ENCODE measurements at regions not wholly inside any gene's neighbourhood (a gene's known extent, or its start where the extent isn't known, plus 50 kb on each side); places are given as distances from the start of the nearest gene placed in this dataset.

DNA sequence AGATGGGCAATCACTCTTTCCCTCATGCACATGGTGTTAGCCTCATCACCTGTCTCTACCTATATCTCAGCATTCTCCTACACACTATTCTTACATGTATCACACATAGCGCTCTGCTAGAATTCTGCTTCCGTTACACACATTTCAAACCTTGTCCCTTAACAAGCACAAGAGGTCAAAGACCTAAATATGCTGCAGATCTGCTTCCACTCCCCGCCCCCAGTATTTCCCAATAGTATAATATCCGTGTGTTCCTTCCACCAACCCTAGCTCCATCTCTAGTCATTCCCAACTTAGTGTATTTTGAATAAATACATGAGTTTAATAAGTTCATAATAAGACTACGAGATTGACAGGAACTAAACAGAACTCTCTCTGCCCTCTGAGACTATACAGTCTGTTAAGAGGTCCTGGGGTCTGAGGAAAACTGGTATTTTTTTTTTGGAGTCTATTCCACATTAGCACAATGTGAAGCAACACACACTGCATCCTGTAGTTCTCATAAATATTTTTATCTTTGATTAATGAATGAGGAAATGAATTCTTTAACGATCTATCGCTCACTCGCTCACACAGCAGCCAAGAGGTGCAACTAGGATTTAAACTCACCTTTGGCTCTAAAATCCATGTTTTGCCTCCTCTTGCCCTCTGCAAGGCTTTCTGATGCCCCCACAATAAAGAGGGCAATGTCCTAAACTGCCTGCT is 491.6 kb downstream of the QKI start:
- in situ Hi-C loops (cut with HindIII; ENCODE audit: low pct_unique_long_range_greater_than_20kb, low sequenced_read_pairs) = no loop called here
- no peak for DNase-seq (ENCODE audit: low read depth, low spot score)

DNA sequence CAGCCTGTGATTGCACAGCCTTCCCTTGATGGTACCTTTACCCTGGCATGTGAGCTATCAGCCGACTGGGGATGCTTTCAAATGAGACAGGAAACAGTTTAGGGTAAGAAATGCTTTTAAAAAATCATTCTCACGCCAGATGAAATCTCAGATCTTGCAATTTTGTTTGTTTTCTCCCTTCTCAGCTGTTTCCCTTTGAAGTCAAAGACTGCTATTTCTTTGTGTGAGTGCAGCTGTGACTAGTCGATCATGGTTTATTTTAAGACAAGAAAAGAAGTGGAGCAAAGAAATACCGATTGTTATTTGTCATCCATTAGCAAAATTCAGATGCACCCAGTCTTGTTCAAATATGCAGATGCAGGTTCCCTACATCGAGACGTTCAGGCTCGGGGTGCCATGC is 489.7 kb downstream of the QKI start:
- DNase-seq (ENCODE audit: low read depth, low spot score) = no peak
- in situ Hi-C loops (cut with HindIII; ENCODE audit: low pct_unique_long_range_greater_than_20kb, low sequenced_read_pairs) = no loop called here

DNA sequence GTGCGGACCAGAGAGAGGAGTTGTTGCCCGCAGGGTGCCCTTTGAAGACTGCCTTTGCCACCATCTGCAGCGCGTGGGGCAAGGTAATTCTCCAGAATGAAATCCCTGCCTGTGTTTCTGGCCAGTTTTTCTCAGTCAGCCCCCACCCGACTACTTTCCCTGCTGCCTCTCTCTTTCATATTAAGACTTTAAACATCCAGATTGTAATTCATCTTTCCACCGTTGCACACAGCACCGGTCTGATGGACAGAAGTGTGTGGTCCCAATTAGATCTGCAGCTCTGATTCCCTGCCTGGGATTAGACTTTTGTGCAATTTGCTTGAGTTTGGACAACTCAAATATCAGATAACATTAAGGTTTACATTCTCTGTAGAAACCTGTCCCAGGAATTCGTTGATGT is 489.0 kb downstream of the QKI start:
- DNase-seq (ENCODE audit: low read depth, low spot score) = no peak
- in situ Hi-C loops (cut with HindIII; ENCODE audit: low pct_unique_long_range_greater_than_20kb, low sequenced_read_pairs) = no loop called here

DNA sequence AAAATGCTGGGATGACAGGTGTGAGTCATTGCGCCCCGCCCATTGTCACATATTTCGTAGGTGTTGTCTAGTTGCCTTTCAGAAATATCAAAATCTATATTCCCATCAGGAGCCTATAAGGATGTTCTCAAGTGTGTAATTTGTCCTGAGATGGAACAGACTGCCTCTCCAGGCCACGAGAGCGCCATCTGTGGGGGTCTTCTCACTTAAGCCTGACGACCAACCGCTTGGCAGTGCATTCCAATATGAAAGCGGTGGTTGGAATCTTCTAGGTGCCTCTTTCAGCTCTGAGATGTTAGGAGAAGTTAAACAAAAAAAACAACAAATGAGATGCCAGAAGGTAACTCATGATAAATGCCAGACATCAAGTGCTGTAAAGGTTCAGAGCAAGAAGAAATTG is 488.5 kb downstream of the QKI start:
- in situ Hi-C loops (cut with HindIII; ENCODE audit: low pct_unique_long_range_greater_than_20kb, low sequenced_read_pairs) = no loop called here
- no peak for DNase-seq (ENCODE audit: low read depth, low spot score)

DNA sequence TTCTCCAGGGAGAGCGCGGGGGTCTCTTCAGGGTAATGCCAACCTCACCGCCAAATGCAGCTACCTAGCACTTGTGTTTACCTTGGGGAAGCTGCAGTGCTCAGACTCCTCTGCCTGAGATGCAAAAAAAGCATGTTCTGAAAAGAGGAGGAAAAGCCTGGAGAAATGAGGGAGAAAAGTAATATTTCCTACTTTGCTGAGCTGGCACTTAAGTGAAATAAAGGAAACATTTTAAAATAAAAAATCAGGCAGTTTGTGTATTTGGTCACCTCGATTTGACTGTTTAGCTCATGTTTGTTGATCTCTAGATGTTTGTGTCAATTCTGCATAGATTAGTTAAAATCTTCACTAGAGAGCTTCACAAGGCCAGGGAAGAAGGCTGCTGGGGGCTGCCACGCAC is 487.2 kb downstream of the QKI start:
- in situ Hi-C loops (cut with HindIII; ENCODE audit: low pct_unique_long_range_greater_than_20kb, low sequenced_read_pairs) = no loop called here
- DNase-seq (ENCODE audit: low read depth, low spot score) = no peak

DNA sequence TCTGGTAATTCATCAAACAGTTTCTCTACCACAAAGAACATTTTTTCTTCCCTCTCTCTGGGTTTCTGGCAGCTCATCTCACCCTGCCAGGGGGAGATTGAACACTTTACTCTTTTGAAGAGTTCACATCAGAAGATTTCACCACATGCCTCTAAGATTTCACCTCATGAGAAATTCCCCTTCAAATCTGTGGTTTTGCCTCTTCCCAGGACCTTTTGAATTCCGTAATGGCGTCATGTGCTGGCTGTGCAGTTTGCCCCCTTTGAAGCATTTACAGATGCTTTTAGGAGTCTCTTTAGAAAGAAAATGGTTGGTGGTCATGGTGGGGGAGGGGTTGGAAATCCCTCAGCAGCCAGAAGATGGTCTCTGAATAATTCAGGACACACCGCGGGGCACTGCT is 486.1 kb downstream of the QKI start:
- DNase-seq (ENCODE audit: low read depth, low spot score) = no peak
- in situ Hi-C loops (cut with HindIII; ENCODE audit: low pct_unique_long_range_greater_than_20kb, low sequenced_read_pairs) = no loop called here

DNA sequence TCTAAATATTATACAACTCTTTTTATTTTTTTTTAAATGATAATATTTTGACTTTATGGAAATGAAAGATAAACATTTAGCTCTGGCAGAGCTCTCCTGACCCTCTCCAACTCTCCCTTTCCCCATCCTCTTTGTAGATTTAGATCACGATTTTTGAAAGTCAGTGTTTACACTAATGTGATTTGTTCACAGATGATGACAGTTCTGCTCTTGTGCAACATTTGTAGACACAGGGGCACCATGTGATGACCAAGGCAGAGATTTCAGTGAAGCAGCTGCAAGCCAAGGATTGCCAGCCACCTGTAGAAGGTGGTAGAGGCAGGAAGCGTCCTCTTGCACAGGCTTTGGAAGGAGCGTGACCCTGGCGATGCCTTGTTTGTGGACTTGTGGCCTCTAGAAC is 483.2 kb downstream of the QKI start:
- in situ Hi-C loops (cut with HindIII; ENCODE audit: low pct_unique_long_range_greater_than_20kb, low sequenced_read_pairs) = no loop called here
- no peak for DNase-seq (ENCODE audit: low read depth, low spot score)

DNA sequence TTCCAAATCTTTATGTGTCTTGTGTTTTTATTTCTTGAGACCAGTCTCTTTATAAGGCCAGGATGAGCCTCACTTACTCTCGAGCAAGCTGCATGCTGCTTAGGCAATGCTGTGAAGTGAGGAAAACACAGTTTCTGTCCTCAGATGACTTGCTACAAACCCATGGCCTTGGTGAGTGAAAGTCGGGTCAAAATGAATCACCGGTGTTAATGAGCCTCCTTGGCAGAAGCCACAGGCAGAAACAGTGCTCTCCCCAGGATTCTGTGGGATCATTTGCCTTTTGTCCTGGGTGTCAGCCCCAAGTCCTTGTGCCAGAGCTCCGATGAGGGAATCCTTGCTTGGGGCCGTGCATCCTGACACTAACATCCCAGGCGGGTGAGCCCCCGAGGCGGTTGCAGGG is 482.5 kb downstream of the QKI start:
- in situ Hi-C loops (cut with HindIII; ENCODE audit: low pct_unique_long_range_greater_than_20kb, low sequenced_read_pairs) = no loop called here
- no peak for DNase-seq (ENCODE audit: low read depth, low spot score)

DNA sequence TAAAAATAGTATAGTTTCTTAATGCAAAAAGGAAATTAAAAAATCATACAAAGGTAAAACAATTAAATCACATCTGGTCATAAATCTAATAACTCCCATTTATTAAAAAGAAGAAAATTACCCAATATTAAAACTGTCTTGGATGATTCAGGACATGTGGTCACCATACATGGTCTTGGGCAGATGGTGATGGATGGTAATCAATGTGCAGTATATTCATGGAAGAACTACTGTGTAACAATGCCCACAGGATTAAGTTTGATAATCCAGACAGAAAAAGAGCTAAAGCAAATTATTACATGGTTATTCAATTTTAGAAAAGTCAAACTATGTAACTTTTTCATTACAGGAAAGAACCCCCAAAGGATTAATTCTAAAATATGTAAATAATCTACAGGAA is 480.6 kb downstream of the QKI start:
- in situ Hi-C loops (cut with HindIII; ENCODE audit: low pct_unique_long_range_greater_than_20kb, low sequenced_read_pairs) = no loop called here
- no peak for DNase-seq (ENCODE audit: low read depth, low spot score)

DNA sequence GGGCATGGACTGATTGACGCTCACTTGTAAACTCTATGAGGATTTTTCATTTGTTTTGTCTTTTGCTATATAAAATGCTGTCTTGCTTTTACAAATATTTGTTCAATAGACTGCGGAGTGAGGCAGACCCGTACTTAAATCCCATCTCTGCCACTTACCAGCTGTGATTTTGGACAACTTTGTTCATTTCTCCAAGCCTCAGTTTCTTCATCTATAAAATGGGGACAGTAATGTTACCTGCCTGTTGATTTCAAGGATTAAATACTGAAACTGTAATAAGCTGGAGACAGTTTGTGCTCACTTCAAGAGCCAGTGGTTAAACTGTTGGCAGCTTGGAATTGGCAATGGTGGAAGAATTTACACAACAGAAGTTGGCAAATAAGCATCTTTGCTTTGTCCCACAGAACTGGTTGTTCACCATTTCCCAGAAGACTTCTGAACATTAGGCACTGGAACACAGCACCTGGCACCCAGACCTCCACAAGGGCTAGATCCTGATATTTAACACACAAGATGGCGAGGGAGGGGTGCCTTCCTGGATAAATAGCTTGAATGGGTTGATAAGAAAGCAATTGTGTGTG is 479.2 kb downstream of the QKI start:
- DNase-seq (ENCODE audit: low read depth, low spot score) = no peak
- in situ Hi-C loops (cut with HindIII; ENCODE audit: low pct_unique_long_range_greater_than_20kb, low sequenced_read_pairs) = no loop called here

DNA sequence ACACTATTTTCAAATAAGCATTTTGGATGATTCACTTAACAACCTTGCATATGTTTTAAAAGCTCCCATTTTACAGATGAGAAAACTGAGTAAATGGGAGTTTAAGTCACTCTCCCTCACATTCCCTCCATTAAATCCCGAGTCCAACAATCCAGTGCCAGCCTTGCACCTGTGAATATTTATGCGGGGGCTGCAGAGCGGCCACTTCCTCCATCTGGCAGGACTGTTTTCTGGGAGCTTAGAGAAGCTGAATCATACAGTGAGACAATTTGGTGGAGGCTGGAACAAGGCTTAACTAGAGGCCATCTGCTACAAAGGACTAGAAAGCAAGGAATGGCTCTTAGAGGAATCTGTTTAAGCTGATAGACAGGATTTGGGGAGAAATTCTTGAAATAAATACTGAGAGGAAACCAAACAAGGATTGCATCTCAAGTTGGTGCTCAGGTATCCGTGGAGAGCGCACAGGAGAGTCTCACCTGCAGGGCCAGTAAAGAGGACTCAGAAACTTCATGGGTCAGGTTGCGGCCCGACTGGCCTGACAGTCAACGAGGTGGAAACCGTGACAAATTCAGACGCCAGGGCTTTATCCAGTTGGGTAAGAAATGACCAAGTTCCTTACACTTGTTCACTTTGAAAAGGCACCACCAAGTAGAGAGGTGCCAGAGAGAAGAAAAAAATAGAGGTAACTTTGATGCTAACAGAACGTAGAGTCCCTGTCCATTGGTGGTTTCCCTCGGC is 478.5 kb downstream of the QKI start:
- in situ Hi-C loops (cut with HindIII; ENCODE audit: low pct_unique_long_range_greater_than_20kb, low sequenced_read_pairs) = no loop called here
- no peak for DNase-seq (ENCODE audit: low read depth, low spot score)

DNA sequence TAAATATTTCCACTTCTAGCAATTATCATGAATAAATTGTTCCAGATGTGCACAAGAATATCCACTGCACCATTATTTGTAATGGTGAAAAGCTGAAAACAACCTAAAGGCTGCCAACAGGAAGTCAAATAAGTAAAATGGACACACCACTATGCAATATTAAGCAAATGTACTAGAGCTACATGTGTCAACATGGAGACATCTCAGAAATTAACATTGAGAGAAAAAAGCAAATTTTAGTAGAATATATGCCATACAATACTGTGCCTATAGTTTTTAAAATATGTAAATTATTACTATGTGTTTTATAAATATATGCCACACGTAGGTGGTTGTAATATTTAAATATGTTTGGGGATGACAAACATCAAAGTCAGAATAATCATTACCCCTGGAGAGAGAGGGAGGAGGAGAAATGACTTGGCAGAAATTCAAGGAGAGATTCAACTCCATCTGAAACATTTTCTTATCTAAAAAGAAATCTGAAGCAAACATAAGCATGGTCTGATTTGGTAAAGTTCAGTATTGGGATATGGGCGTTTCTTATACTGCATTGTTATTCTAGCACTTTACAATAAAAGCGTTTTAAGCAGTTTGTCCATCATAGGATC is 475.5 kb downstream of the QKI start:
- in situ Hi-C loops (cut with HindIII; ENCODE audit: low pct_unique_long_range_greater_than_20kb, low sequenced_read_pairs) = no loop called here
- DNase-seq (ENCODE audit: low read depth, low spot score) = no peak

DNA sequence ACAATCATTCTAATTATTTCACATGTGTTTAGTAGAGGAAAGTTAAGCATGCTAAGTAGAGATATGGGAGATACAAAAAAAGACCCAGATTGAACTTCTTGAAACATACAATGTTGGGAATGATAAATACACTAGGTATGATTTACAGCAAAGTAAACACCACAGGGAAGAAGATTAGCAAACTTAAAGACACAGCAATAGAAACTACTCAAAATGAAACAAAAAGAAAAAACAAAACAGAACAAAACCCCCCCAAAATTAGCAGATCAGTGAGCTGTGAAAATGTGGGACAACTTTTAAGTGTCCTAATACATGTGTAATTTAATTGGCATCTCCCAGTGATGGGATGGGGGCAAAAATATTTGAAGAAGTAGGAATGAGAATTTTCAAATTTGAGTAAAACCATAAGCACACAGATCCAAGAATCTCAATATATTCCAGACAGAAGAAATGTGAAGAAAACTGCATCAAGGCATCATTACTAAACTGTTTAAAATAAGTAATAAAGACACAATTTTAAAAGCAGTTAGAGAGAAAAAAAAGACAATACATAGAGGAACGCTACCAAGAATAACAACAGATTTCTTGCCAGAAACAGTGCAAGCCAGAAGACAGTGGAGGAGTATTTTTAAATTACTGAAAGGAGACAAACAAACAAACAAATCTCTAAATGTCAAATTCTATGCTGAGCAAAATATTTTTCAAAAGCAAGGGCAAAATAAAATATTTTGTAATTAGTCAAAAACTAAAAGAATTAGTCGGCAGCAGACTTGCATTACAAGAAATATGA is 473.7 kb downstream of the QKI start:
- no peak for DNase-seq (ENCODE audit: low read depth, low spot score)
- in situ Hi-C loops (cut with HindIII; ENCODE audit: low pct_unique_long_range_greater_than_20kb, low sequenced_read_pairs) = no loop called here

DNA sequence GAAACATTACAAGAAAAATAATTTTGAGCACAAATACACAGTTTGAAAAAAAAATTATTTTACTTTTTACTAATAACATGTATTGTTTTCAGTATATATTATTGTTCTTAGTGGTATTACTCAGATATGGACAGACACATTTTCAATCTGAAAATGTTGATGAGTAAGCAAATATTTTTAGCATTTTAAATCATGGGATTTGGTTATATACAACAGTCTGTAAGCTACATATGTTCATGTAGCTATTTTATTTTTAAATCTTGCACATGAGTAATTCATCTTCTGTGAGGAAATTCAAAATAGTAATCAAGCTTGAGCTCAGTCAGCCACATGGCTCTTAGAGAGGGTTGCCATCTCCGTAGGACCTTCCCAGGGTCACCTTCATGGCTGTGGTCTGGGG is 471.9 kb downstream of the QKI start:
- DNase-seq (ENCODE audit: low read depth, low spot score) = no peak
- in situ Hi-C loops (cut with HindIII; ENCODE audit: low pct_unique_long_range_greater_than_20kb, low sequenced_read_pairs) = no loop called here

DNA sequence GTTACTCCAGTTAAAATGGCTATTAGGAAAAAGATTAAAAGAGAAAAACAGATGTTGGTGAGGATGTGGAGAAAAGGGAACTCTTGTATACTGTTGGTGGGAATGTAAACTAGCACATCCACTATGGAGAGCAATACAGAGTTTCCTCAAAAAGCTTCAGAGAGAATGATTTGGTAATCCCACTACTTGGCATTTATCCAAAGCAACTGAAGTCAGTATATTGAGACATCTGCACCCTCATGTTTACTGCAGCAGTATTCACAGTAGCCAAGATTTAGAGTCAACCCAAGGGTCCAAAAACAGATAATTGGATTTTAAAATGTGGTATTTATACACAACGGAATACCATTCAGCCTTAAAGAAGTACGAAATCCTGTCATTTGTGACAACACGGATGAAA is 469.5 kb downstream of the QKI start:
- no peak for DNase-seq (ENCODE audit: low read depth, low spot score)
- in situ Hi-C loops (cut with HindIII; ENCODE audit: low pct_unique_long_range_greater_than_20kb, low sequenced_read_pairs) = no loop called here

DNA sequence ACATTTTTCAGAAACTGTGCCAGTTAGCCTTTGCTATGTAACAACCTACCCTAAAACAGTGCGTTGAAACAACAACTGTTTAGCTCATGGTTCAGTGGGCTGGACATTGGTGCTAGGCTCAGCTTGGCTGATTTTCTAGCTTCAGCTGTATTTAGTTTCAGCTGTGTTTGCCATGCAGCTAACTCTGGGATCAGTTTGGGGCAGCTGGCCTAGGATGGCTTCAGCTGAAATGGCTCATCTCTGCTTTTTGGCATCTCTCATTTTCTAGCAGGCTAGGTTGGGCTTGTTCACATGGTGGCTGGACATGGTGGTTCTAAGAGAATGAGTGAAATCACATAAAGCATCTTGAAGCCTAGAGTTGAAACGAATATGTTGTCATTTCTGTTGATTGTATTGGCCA is 464.2 kb downstream of the QKI start:
- in situ Hi-C loops (cut with HindIII; ENCODE audit: low pct_unique_long_range_greater_than_20kb, low sequenced_read_pairs) = no loop called here

DNA sequence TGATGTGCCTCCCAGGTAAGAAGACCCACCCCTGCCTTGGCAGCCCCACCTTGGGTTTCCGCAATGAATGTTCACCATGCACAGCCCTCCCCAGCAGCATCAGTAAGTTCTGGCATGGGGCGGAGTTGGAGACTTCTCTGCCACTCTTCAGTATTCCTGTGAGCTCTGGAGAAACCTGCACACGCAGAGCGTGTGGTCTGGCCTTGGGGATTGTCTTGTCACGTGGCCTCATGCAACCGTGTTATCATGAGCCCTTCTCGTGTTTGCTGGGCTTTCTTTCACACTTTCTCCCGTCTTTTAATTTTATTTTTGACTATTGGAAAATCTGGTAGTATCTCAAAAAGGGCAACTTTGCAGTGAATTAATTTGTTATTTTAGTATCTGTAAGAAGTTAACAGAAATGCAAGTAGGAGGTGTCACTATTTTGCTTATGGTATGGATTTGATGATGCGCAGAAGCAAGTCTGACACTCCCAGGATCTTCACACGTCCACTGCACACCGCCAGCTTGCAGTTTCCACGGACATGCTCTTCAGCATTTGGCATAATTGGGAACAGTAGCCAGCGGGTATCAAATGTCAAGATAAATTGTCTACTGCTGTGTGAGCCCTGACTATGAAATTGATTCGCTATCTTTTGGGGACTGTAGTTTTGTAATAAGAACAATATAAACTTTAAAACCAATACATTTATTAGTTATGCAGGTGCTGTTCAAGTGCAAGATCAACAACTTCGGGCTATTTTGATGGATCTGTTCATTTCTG is 463.5 kb downstream of the QKI start:
- in situ Hi-C loops (cut with HindIII; ENCODE audit: low pct_unique_long_range_greater_than_20kb, low sequenced_read_pairs) = no loop called here
- no peak for DNase-seq (ENCODE audit: low read depth, low spot score)

More for the DNA sequence above, 464.2 kb downstream of the QKI start:
- no peak for DNase-seq (ENCODE audit: low read depth, low spot score)
